Left cardiac atrium (tissue), 4 donors: ENCODE measurements at regions not wholly inside any gene's neighbourhood (a gene's known extent, or its start where the extent isn't known, plus 50 kb on each side); places are given as distances from the start of the nearest gene placed in this dataset.

Source experiments
- ATAC-seq, 2 donors: fragments of 200-7000 bp; cut with Tn5 transposase; one replicate each; pipeline ENCODE4 v1.9.1; 2020; ENCODE audit warnings: mild to moderate bottlenecking in 2 of 2, moderate library complexity in 2 of 2
- DNase-seq: peaks from one replicate; pipeline ENCODE4 v3.0.0-alpha.2; 2020
- intact Hi-C, 2 donors: fragments of 100-400 bp; cut with DNase I; formaldehyde crosslinking; loops; one replicate each; pipeline versions ENCODE4 v1.14.1 to v1.15.1; 2022 to 2023
- microRNA-seq, 2 donors: library from miRNA; unstranded; fragments of <30 nt; microRNA quantifications; one replicate each; pipeline ENCODE4 v1.2.0, GENCODE V29; 2020
- donor health status: DM: no; HTN: yes; CAD: no.
- donor health status: DM: no; HTN: yes; CAD: no; lungs with severe emphysema.
- donor health status: DM: yes; HTN: yes; CAD: no.
- donor health status: Dilated cardiomyopathy.

DNA sequence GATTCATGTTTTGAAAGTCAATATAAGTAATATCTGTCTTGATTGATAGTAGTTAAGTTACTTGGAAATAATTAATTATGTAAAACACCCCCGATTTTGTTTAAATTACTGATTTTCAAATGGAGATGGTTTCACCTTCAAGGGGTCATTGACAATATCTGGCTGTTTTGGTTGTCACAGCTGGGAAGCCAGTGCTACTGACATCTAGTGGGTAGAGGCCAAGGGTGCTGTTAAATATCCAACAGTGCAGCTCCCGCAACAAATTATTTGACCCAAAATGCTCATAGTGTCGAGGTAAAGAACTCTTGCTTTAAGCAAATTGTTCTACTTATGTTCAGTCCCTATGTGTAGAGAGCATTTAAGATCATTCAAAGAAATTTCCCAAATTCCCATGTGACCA, 50.6 kb upstream of the PCDH20 start:
- intact Hi-C loops: no loop called here
- ATAC-seq (no peak), DNase-seq (no peak)

Small RNA genes in the stretch of these regions (microRNA-seq; reads per million reads assigned to microRNA genes)
- gene MIR4704: 0 to 0.20 reads per million in 2 donors
- 0 reads per million in 2 donors for gene MIR548X2
